HEK293T (cell line): ENCODE measurements at regions not wholly inside any gene's neighbourhood (a gene's known extent, or its start where the extent isn't known, plus 50 kb on each side); places are given as distances from the start of the nearest gene placed in this dataset.

Source experiments
- ELF4 ChIP-seq: fragments of 450-650 bp; IDR thresholded peaks from 2 replicates; pipeline ENCODE4 v1.6.1; 2017; ENCODE audit warnings: antibody characterized with exemption
- FOXM1 ChIP-seq: fragments of 450-650 bp; IDR thresholded peaks from 2 replicates; pipeline ENCODE4 v1.6.1; 2017; ENCODE audit warnings: mild to moderate bottlenecking, borderline replicate concordance
- HDGF ChIP-seq: fragments of 450-650 bp; IDR thresholded peaks from 2 replicates; pipeline ENCODE4 v1.6.1; 2017; ENCODE audit warnings: antibody characterized with exemption, borderline replicate concordance
- NFRKB ChIP-seq: fragments of 450-650 bp; IDR thresholded peaks from 2 replicates; pipeline ENCODE4 v1.6.1; 2016; ENCODE audit warnings: mild to moderate bottlenecking, moderate library complexity
- SUZ12 ChIP-seq: fragments of 450-650 bp; IDR thresholded peaks from 2 replicates; pipeline ENCODE4 v1.6.1; 2016; ENCODE audit warnings: mild to moderate bottlenecking

DNA sequence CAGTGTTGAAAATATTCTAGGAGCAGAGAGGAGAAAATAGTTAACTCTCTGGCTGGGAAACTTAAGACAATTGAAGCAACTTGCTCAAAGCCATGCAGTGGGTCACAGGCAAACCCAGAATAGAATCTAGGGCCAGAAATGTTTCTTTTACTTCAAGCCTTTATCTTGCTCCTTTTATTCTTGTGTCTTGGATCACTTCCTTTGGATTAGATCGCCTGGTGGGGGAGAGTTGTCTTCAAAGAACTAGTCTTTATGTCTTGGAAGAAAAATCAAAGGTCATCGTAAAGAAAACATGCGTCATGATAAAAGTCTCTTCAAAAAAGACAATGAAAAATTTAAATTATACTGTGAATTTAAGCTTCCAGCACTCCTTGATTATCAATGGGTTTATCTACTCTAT is 493.6 kb upstream of the USP24 start:
- TF ChIP-seq SUZ12 (no peak), FOXM1 (no peak), NFRKB (no peak), HDGF (no peak), ELF4 (no peak)
